ENCODE measurements at regions not wholly inside any gene's neighbourhood (a gene's known extent, or its start where the extent isn't known, plus 50 kb on each side); places are given as distances from the start of the nearest gene placed in this dataset.

DNA sequence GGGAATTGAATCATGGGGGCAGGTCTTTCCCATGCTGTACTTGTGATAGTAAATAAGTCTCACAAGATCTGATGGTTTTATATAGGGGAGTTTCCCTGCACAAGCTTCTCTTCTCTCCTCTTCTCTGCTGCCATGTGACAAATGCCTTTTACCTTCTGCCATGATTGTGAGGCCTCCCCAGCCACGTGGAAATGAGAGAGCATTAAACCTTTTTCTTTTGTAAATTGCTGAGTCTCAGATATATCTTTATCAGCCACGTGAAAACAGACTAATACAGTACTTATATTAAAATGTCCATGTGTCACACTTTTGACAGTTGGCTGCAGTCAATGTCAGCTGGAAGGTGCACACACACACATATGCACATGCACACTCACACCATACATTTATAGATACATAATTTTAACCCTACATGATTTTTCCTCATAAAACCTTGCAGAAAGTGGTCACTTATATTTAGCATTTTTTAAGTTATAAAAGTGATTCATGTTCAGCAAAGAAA lies 128.9 kb downstream of the OTOR start:
- no peaks in the 10 kb centered on the region for H3K36me3 Mint-ChIP-seq (ENCODE audit: low read depth)
- CTCF ChIA-PET = no interaction called here

DNA sequence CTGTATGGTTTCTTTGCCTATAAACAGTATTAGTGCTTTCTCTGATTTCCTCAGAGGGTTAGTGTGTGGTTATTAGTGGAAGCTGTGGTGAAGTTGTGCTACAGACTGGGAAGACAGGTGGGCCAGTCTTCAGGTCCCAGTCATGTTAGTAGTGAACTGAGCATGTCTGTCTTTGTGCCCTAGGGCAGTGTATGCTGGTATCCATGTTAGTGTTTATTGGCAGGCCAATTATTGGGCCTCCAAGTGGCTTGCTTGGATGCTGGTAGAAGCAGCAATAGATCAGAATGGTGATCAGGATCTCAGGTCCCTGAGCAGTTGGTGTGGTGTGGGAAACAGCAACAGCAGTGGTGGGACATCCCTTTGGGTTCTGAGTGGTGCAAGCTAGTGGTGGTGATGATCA lies 137.6 kb downstream of the OTOR start:
- no peak for DNase-seq
- Mint-ChIP-seq H3K4me3 (no peak overlapping the region), H3K4me1 (no peaks in the 10 kb centered on the region), H3K36me3 (ENCODE audit: low read depth) (no peaks in the 10 kb centered on the region), H3K27ac (no peak overlapping the region), H3K9me3 (no peaks in the 10 kb centered on the region), H3K27me3 (no peaks in the 10 kb centered on the region)
- ChIA-PET POLR2A (no interaction called here), CTCF (no interaction called here)

More for the DNA sequence above, 128.9 kb downstream of the OTOR start:
- no peak for DNase-seq
- POLR2A ChIA-PET = no interaction called here
- Mint-ChIP-seq H3K9me3 (no peaks in the 10 kb centered on the region), H3K4me1 (no peaks in the 10 kb centered on the region), H3K4me3 (no peak overlapping the region), H3K27ac (no peak overlapping the region), H3K27me3 (no peaks in the 10 kb centered on the region)

DNA sequence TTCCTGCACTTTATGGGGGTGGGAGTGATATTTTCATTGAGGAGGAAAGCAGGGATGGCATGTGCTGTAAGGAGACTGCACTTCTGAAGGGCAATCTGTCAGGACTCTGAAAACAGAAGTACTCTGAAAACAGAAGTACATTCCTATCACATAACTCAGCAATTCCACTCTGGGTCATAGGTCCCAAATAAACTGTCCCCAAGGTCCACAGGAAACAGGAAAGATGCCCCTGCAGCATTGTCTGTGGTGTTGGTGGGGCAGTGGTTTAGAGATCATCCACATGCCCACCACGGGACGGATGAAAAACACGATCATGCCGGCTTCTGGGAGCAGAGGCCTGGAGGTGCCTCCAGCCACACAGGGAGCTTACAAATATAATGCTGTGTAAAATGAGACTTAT lies 150.3 kb downstream of the OTOR start:
- H3K36me3 Mint-ChIP-seq (ENCODE audit: low read depth) = no peaks in the 10 kb centered on the region
- no peaks in the 10 kb centered on the region for H3K27me3 Mint-ChIP-seq
- no peaks in the 10 kb centered on the region for H3K4me1 Mint-ChIP-seq
- H3K9me3 Mint-ChIP-seq = no peaks in the 10 kb centered on the region
- ChIA-PET CTCF (no interaction called here), POLR2A (no interaction called here)
- H3K4me3 Mint-ChIP-seq = no peak overlapping the region
- H3K27ac Mint-ChIP-seq = no peak overlapping the region
- DNase-seq = no peak

DNA sequence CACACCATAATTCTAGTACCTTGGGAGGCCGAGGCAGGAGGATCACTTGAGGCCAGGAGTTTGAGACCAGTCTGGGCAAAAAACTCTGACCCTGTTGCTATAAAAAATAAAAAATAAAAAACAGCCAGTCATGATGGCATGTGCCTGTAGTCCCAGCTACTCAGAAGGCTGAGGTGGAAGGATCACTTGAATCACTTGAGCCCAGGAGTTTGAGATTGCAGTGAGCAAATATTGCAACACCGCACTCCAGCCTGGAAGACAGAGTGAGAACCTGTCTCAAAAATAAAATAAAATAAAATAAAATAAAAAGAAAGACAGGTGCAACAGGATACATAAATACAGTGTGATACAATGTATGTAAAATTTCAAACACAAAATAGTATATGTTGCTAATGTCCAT lies 154.5 kb downstream of the OTOR start:
- Mint-ChIP-seq H3K4me1 (no peaks in the 10 kb centered on the region), H3K27me3 (no peaks in the 10 kb centered on the region), H3K9me3 (no peaks in the 10 kb centered on the region), H3K27ac (no peak overlapping the region), H3K4me3 (no peak overlapping the region), H3K36me3 (ENCODE audit: low read depth) (no peaks in the 10 kb centered on the region)
- DNase-seq = no peak
- ChIA-PET CTCF (no interaction called here), POLR2A (no interaction called here)

DNA sequence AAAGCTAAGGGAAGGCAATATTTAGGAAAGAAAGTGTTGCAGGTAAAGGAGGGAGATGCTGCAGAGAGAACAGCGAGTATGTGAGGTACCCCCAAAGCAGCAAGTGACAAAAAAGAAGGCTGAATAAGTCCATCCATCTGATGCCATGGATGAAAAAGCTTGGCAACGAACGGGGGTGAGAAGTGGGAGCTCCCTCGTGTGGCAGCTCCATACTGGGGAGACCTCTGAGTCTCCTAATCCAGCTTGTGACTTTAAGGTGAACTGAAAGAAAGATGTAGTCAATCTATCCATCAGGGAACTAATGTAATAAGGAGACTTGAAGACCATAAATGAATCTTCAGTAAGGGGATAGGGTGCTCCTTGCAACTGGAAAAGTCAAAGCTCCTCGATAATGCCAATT lies 156.6 kb downstream of the OTOR start:
- no peak overlapping the region for H3K4me3 Mint-ChIP-seq
- CTCF ChIA-PET = interaction anchor here (1.7 kb wide), 1 partner anchor 10 kb away, joined by 3 read pairs; no protein-coding TSS in a partner anchor
- H3K27me3 Mint-ChIP-seq = no peaks in the 10 kb centered on the region
- DNase-seq = no peak
- no peaks in the 10 kb centered on the region for H3K9me3 Mint-ChIP-seq
- no peaks in the 10 kb centered on the region for H3K4me1 Mint-ChIP-seq
- no peak overlapping the region for H3K27ac Mint-ChIP-seq
- H3K36me3 Mint-ChIP-seq (ENCODE audit: low read depth) = no peaks in the 10 kb centered on the region
- POLR2A ChIA-PET = no interaction called here

DNA sequence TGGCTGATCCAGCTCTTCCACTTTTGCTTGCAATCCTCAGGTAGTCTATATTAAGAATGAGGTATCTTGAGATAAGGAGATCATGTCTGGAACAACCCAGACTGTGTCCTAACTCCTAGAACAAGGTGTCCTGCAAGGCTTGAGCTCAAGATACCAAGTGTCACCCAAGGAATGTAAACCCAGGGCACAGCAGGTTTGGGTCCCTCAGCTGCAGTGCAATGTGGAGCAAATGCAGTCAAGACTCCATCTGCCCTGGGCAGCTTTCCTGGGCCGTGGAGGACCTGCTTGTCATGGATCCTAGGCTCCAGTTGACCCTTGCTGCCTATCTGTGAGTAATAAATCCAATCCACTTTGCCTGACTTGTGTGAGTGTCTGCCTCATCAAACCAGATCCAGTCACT lies 166.1 kb downstream of the OTOR start:
- Mint-ChIP-seq H3K27ac (no peak overlapping the region), H3K9me3 (no peaks in the 10 kb centered on the region), H3K4me1 (no peaks in the 10 kb centered on the region), H3K36me3 (ENCODE audit: low read depth) (no peaks in the 10 kb centered on the region), H3K4me3 (no peak overlapping the region), H3K27me3 (no peaks in the 10 kb centered on the region)
- CTCF ChIA-PET = no interaction called here
- POLR2A ChIA-PET = no interaction called here
- DNase-seq = no peak

DNA sequence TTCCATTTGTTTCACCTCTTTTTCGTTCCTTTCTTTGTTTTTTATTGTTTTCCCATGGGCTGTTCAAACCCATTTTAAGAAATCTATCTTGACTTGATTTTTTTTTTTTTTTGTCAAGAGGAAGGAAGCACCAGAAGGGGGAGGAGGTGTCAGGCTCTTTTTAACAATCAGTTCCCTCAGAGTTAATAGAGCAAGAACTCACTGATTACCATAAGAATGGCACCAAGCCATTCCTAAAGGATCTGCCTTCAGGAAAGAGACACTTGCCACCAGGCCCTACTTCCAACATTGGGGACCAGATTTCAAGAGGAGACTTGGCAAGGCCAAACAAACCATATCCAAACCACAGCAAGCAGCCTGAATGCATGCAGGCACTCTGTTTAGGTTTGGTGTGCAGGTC lies 168.0 kb downstream of the OTOR start:
- no peak for DNase-seq
- H3K27ac Mint-ChIP-seq = no peak overlapping the region
- no peaks in the 10 kb centered on the region for H3K4me1 Mint-ChIP-seq
- POLR2A ChIA-PET = no interaction called here
- no peak overlapping the region for H3K4me3 Mint-ChIP-seq
- no peaks in the 10 kb centered on the region for H3K27me3 Mint-ChIP-seq
- H3K9me3 Mint-ChIP-seq = no peaks in the 10 kb centered on the region
- CTCF ChIA-PET = no interaction called here
- H3K36me3 Mint-ChIP-seq (ENCODE audit: low read depth) = no peaks in the 10 kb centered on the region

DNA sequence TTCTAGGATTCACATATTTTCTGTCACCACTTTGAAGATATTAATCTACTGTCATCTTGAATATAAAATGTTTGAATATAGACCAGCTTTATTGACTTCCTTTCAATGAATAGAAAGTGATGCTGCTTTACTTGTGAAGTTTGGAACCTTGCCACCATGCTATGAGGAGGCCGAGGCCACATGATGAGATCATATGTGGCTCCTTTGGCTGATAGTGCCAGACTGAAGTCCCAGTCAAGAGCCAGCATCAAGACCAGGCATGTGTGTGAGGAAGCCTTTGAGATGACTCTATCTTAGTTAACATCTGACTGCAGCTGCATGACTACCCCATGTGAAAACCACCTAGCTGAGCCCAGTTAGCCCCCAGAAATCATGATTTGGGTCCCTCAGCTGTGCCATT lies 169.5 kb downstream of the OTOR start:
- Mint-ChIP-seq H3K36me3 (ENCODE audit: low read depth) (no peaks in the 10 kb centered on the region), H3K9me3 (no peaks in the 10 kb centered on the region), H3K4me3 (no peak overlapping the region), H3K4me1 (no peaks in the 10 kb centered on the region), H3K27me3 (no peaks in the 10 kb centered on the region), H3K27ac (no peak overlapping the region)
- POLR2A ChIA-PET = no interaction called here
- DNase-seq = no peak
- CTCF ChIA-PET = no interaction called here

DNA sequence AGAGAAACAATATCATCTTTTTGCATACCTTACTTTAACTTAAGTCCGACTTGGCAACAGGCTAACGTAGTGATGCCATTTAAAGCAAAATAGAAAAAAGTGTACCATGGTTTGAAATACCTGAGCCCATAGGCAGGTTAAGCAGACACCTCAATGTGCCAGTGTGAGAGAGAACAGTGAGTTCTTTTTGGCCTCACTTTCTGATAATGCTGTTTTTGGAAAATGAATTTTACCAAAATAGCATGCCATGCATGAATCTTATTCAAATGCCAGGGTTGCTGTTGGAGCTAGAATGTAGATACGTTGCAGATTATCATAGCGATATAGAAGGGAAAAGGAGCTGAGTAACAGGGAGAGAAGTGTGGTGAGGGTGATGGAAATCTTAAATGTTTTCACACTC lies 170.2 kb downstream of the OTOR start:
- Mint-ChIP-seq H3K4me1 (no peaks in the 10 kb centered on the region), H3K4me3 (no peak overlapping the region), H3K36me3 (ENCODE audit: low read depth) (no peaks in the 10 kb centered on the region), H3K27ac (no peak overlapping the region), H3K9me3 (no peaks in the 10 kb centered on the region), H3K27me3 (no peaks in the 10 kb centered on the region)
- ChIA-PET POLR2A (no interaction called here), CTCF (no interaction called here)
- no peak for DNase-seq

DNA sequence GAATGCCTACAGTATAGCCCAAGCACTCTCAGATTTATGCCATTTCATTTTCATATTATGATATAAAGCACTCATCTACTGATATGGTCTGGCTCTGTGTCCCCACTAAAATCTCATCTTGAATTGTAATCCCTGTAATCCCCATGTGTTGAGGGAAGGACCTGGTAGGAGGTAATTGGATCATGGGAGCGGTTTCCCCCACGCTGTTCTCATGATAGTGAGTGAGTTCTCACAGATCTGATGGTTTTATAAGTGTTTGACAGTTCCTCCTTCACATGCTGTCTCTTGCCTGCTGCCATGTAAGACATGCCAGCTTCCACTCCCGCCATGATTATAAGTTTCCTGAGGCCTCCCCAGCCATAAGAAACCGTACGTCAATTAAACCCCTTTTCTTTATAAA lies 171.7 kb downstream of the OTOR start:
- no peaks in the 10 kb centered on the region for H3K36me3 Mint-ChIP-seq (ENCODE audit: low read depth)
- H3K4me1 Mint-ChIP-seq = no peaks in the 10 kb centered on the region
- CTCF ChIA-PET = no interaction called here
- no peaks in the 10 kb centered on the region for H3K27me3 Mint-ChIP-seq
- DNase-seq = no peak
- POLR2A ChIA-PET = no interaction called here
- no peak overlapping the region for H3K4me3 Mint-ChIP-seq
- H3K27ac Mint-ChIP-seq = no peak overlapping the region
- H3K9me3 Mint-ChIP-seq = no peaks in the 10 kb centered on the region

DNA sequence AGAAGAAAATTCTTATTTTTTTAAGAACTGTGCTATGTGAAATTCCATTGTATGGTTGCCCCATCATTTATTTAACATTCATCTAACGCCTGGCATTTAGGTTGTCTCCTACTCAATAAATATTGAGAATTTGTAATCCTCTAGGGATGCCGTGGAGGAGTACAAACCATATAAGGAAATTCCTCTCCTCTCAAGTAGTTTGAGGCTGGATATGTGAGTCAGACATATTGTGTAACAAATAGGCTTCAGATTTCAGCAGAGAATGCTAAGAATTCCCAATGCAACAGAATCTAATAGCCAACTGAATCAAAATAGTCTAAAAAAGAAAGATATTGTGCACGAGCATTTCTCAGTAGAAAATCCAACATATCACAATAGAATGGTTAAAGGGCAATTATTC lies 174.7 kb downstream of the OTOR start:
- H3K9me3 Mint-ChIP-seq = no peaks in the 10 kb centered on the region
- H3K27ac Mint-ChIP-seq = no peak overlapping the region
- no peak for DNase-seq
- H3K4me1 Mint-ChIP-seq = no peaks in the 10 kb centered on the region
- no peaks in the 10 kb centered on the region for H3K27me3 Mint-ChIP-seq
- CTCF ChIA-PET = no interaction called here
- POLR2A ChIA-PET = no interaction called here
- H3K4me3 Mint-ChIP-seq = no peak overlapping the region
- H3K36me3 Mint-ChIP-seq (ENCODE audit: low read depth) = no peaks in the 10 kb centered on the region

DNA sequence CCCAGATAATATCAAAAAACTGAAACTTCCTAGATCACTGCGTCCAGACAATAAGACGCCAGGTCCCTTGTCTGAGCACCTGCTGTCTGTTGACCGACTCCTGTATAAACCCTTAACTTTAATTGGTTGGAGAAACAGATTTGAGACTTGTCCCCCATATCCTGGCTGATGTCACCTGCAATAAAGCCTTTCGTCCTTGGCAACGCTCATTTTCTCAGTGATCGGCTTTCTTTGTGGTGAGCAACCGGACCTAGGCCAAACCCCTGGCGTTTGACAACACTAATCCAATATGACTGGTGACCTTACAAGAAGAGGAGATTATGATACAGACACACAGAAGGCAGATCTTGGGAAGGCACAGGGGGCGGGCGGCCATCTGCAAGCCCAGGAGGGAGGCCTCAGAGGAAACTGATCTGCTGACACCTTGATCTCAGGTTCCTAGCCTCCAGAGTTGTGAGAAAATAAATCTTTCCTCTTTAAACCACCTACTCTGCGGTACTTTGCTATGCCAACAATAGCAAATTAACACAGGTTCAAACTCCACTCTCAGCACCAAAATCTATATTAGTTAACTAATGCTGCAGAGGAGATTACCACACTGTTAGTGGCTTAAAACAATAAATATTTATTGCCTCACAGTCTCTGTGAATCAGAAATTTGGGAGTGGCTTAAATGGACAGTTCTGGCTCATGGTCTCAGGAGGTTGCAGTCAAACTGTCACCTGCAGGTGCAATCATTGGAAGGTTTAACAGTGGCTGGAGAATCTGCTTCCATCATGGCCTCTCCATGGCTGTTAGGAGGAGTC lies 178.7 kb downstream of the OTOR start:
- no peaks in the 10 kb centered on the region for H3K9me3 Mint-ChIP-seq
- H3K4me1 Mint-ChIP-seq = no peaks in the 10 kb centered on the region
- ChIA-PET POLR2A (no interaction called here), CTCF (no interaction called here)
- no peak overlapping the region for H3K27ac Mint-ChIP-seq
- H3K36me3 Mint-ChIP-seq (ENCODE audit: low read depth) = no peaks in the 10 kb centered on the region
- no peaks in the 10 kb centered on the region for H3K27me3 Mint-ChIP-seq
- no peak overlapping the region for H3K4me3 Mint-ChIP-seq
- no peak for DNase-seq

DNA sequence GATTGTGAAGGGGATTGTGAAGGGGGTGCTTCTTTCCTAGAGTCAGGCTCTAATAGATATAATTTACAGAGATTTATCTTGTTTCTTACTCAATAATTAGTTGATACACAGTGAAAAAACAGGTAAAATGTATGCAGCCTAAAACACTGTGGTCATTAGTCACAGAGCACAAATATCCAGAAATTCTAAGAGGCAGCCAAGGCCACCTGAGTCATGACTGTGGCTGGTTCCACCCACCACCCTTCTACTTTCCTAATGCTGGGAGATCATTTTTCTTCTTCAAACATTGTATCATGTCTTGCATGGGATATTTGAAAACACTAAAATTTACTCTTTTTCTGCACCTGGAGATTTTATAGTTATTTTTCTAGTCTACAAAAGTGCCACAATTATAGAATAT lies 181.6 kb downstream of the OTOR start:
- no peak for DNase-seq
- CTCF ChIA-PET = no interaction called here
- no peak overlapping the region for H3K4me3 Mint-ChIP-seq
- H3K27ac Mint-ChIP-seq = no peak overlapping the region
- no peaks in the 10 kb centered on the region for H3K36me3 Mint-ChIP-seq (ENCODE audit: low read depth)
- H3K27me3 Mint-ChIP-seq = no peaks in the 10 kb centered on the region
- H3K4me1 Mint-ChIP-seq = no peaks in the 10 kb centered on the region
- POLR2A ChIA-PET = no interaction called here
- no peaks in the 10 kb centered on the region for H3K9me3 Mint-ChIP-seq

DNA sequence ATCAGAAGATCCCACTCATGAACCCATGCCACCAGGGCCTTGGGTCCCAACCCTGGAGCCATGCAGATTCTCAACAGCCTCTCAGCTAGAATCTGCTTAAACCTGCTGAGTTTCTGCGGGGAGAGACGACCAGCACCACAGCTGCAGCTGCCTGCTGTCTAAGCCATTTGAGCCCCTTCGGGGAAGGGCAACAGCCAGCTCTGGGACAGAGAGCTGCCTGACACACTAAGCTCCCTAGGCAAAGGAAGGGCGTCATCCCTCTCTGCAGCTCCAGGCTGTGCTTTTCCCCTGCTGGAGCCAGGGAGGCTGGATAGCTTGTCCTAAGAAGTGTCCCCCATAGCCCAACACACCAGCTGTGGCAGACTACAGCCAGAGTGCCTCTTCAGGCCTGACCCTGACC lies 182.5 kb downstream of the OTOR start:
- H3K27me3 Mint-ChIP-seq = no peaks in the 10 kb centered on the region
- H3K9me3 Mint-ChIP-seq = no peaks in the 10 kb centered on the region
- no peaks in the 10 kb centered on the region for H3K4me1 Mint-ChIP-seq
- no peaks in the 10 kb centered on the region for H3K36me3 Mint-ChIP-seq (ENCODE audit: low read depth)
- POLR2A ChIA-PET = no interaction called here
- H3K4me3 Mint-ChIP-seq = no peak overlapping the region
- DNase-seq = no peak
- CTCF ChIA-PET = no interaction called here
- H3K27ac Mint-ChIP-seq = no peak overlapping the region

Data from activated CD4-positive, alpha-beta T cell treated with anti-CD3 and anti-CD28 coated beads, Interleukin-2, amount 10 ng/mL, durations not matched to agents 7 days and 5 days (primary cell).